HCT116 (cell line): ENCODE measurements at regions not wholly inside any gene's neighbourhood (a gene's known extent, or its start where the extent isn't known, plus 50 kb on each side); places are given as distances from the start of the nearest gene placed in this dataset.

Experiments
- ATAC-seq: fragments of 200-7000 bp; cut with Tn5 transposase; 2 replicates; pipeline ENCODE4 v1.9.1; 2020; ENCODE audit warnings: mild to moderate bottlenecking, moderate library complexity
- BruUV-seq: library from RNA; stranded (reverse); fragments of 400-500 nt; replicated peaks from 2 replicates; lab custom pipeline; 2021; lab: Mats Ljungman, UMichigan
- CTCF ChIA-PET: fragments of 300-600 bp; sonication (Branson Sonifier 250); formaldehyde crosslinking; loops from one replicate; lab custom pipeline; 2021; ENCODE audit warnings: antibody characterized with exemption; lab: Charles Lee
- POLR2A ChIA-PET: fragments of 300-600, 350-600 bp; sonication (Branson Sonifier 250); formaldehyde crosslinking; loops from one replicate; lab custom pipeline; 2021; ENCODE audit warnings: antibody characterized with exemption; lab: Charles Lee
- RAD21 ChIA-PET, 2 experiments: fragments of 300-600 bp; sonication (Branson Sonifier 250); formaldehyde crosslinking; loops; one replicate each; lab custom pipeline; 2023; ENCODE audit warnings: low total read pairs in 2 of 2; ENCODE audit not compliant: uncharacterized antibody in 2 of 2, unreplicated experiment in 2 of 2, low non-redundant PET in 1 of 2; lab: Charles Lee
- DNase-seq: peaks from one replicate; pipeline ENCODE4 v3.0.0-alpha.2; 2010; ENCODE audit warnings: low read depth, low spot score
- H2AFZ ChIP-seq: fragments of 200-600 bp; shearing (Covaris generic), sonication (generic); 2 replicates; pipeline ENCODE4 v1.6.1; 2017; ENCODE audit warnings: low read depth, mixed run types, mixed read lengths, antibody characterized with exemption, low read length; ENCODE audit not compliant: poor library complexity, severe bottlenecking
- H3K27ac ChIP-seq: 2 replicates; pipeline ENCODE4 v1.5.1; 2012; ENCODE audit warnings: low read depth, low read length
- H3K27me3 ChIP-seq: fragments of 200-600 bp; sonication (generic); 2 replicates; pipeline ENCODE4 v1.6.1; 2016; ENCODE audit warnings: mixed run types, low read length, mixed read lengths; ENCODE audit not compliant: insufficient read depth
- H3K36me3 ChIP-seq, 2 experiments: fragments of 200-500 bp in 1 of 2; fragments of 200-600 bp in 1 of 2; sonication (Bioruptor generic) in 1 of 2; sonication (generic) in 1 of 2; 2 replicates each; pipeline versions ENCODE4 v1.5.1 to v1.6.1; 2014 to 2016; ENCODE audit warnings: low read length in 2 of 2, inconsistent platforms in 1 of 2, mixed read lengths in 1 of 2, mixed run types in 1 of 2; ENCODE audit not compliant: insufficient read depth in 2 of 2, control insufficient read depth in 1 of 2
- H3K4me1 ChIP-seq, 2 experiments: fragments of 200-600 bp in 1 of 2; sonication (generic) in 1 of 2; 2 replicates each; pipeline versions ENCODE4 v1.5.1 to v1.6.1; 2012 to 2017; ENCODE audit warnings: low read length in 2 of 2, inconsistent platforms in 1 of 2, mild to moderate bottlenecking in 1 of 2, mixed read lengths in 1 of 2, mixed run types in 1 of 2, moderate library complexity in 1 of 2; ENCODE audit not compliant: insufficient read depth in 2 of 2, control insufficient read depth in 1 of 2
- H3K4me2 ChIP-seq: fragments of 200-600 bp; sonication (generic); 2 replicates; pipeline ENCODE4 v1.6.1; 2017; ENCODE audit warnings: mixed run types, low read length, mixed read lengths
- H3K4me3 ChIP-seq, 2 experiments: fragments of 200-600 bp in 1 of 2; sonication (generic) in 1 of 2; replicated peaks in 1 of 2; 2 replicates each; pipeline ENCODE4 v1.5.1; 2011 to 2016; ENCODE audit warnings: low read length in 2 of 2, control low read depth in 1 of 2, low read depth in 1 of 2, mild to moderate bottlenecking in 1 of 2, mixed read lengths in 1 of 2, mixed run types in 1 of 2
- H3K79me2 ChIP-seq: fragments of 200-600 bp; sonication (generic); 2 replicates; pipeline ENCODE4 v1.6.1; 2017; ENCODE audit warnings: mild to moderate bottlenecking, mixed run types, low read length, moderate library complexity, mixed read lengths; ENCODE audit not compliant: insufficient read depth
- H3K9ac ChIP-seq: fragments of 200-600 bp; sonication (generic); 2 replicates; pipeline ENCODE4 v1.6.1; 2016; ENCODE audit warnings: low read length, mixed read lengths
- H3K9me2 ChIP-seq: fragments of 200-600 bp; sonication (generic), shearing (Covaris generic); 2 replicates; pipeline ENCODE4 v1.6.1; 2017; ENCODE audit warnings: mixed run types, mild to moderate bottlenecking, moderate library complexity; ENCODE audit not compliant: insufficient read depth
- H3K9me3 ChIP-seq, 2 experiments: fragments of 200-500 bp in 1 of 2; fragments of 200-600 bp in 1 of 2; sonication (Bioruptor generic) in 1 of 2; sonication (generic) in 1 of 2; 2 replicates each; pipeline ENCODE4 v1.6.1; 2014 to 2017; ENCODE audit warnings: low read length in 2 of 2, mixed read lengths in 2 of 2, inconsistent platforms in 1 of 2, low read depth in 1 of 2, mild to moderate bottlenecking in 1 of 2, mixed run types in 1 of 2, moderate library complexity in 1 of 2; ENCODE audit not compliant: control insufficient read depth in 1 of 2, insufficient read depth in 1 of 2
- H4K20me1 ChIP-seq: fragments of 200-600 bp; sonication (generic), shearing (Covaris generic); 2 replicates; pipeline ENCODE4 v1.6.1; 2017; ENCODE audit warnings: mixed run types, mild to moderate bottlenecking, moderate library complexity; ENCODE audit not compliant: insufficient read depth
- EGR1 ChIP-seq: IDR thresholded peaks from 2 replicates; pipeline ENCODE4 v1.6.1; 2012; ENCODE audit warnings: low read depth
- ELF1 ChIP-seq: IDR thresholded peaks from 2 replicates; pipeline ENCODE4 v1.6.1; 2012; ENCODE audit warnings: low read depth, borderline replicate concordance
- MAX ChIP-seq: IDR thresholded peaks from 2 replicates; pipeline ENCODE4 v1.6.1; 2012
- SIN3A ChIP-seq: IDR thresholded peaks from 2 replicates; pipeline ENCODE4 v1.6.1; 2012; ENCODE audit warnings: low read depth
- SRF ChIP-seq: IDR thresholded peaks from 2 replicates; pipeline ENCODE4 v1.6.1; 2012; ENCODE audit warnings: low read depth
- TCF7L2 ChIP-seq: IDR thresholded peaks from 2 replicates; pipeline ENCODE4 v1.7.0; 2011; ENCODE audit warnings: borderline replicate concordance, inconsistent platforms; ENCODE audit not compliant: insufficient read depth, insufficient read length; ENCODE audit errors: extremely low read depth
- intact Hi-C: fragments of 100-400 bp; cut with micrococcal nuclease; formaldehyde crosslinking; loops from 2 replicates; pipeline ENCODE4 v1.10.0; 2022
- TF ChIP-seq, protein P1 (sequence below): IDR thresholded peaks from 2 replicates; pipeline ENCODE4 v1.6.1; 2011; ENCODE audit warnings: mild to moderate bottlenecking, low read length, moderate library complexity; ENCODE audit not compliant: insufficient replicate concordance; ENCODE audit errors: extremely low read depth
- TF ChIP-seq, protein P2 (sequence below): IDR thresholded peaks from 2 replicates; pipeline ENCODE4 v1.6.1; 2012; ENCODE audit warnings: low read depth

DNA sequence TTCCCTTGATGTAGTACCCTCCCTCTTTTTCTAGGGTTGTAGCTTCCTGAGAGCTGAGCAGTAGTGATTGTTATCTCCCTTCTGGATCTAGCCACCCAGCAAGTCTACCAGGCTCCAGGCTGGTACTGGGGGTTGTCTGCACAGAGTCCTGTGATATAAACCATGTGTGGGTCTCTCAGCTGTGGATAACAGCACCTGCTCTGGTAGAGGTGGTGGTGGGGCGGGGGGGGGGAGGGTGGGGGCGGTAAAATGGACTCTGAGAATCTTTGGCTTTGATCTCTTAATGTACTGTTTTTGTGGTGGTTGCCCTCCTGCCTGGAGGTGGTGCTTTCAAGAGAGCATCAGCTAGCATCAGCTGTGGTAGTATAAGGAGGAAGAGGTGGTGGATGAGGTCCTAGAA is 302.0 kb upstream of the CHRM2 start:
- Histone ChIP-seq H3K79me2 (no peaks in the 10 kb centered on the region), H3K27me3 (no peaks in the 10 kb centered on the region), H3K9me2 (no peaks in the 10 kb centered on the region), H3K9me3 (peaks cover 0 to 4% of the 10 kb centered on the region in 2 experiments; a peak in 1 of 4 replicates), H3K4me3 (no peak overlapping the region), H2AFZ (no peak overlapping the region), H3K9ac (no peak overlapping the region), H3K4me1 (no peaks in the 10 kb centered on the region), H4K20me1 (no peaks in the 10 kb centered on the region), H3K4me2 (no peak overlapping the region), H3K27ac (no peak overlapping the region), H3K36me3 (no peaks in the 10 kb centered on the region)
- intact Hi-C loops = no loop called here
- DNase-seq = no peak
- TF ChIP-seq EGR1 = no peak
- no peak for TF ChIP-seq SIN3A
- TF ChIP-seq TCF7L2 = no peak
- TF ChIP-seq, protein P1, sequence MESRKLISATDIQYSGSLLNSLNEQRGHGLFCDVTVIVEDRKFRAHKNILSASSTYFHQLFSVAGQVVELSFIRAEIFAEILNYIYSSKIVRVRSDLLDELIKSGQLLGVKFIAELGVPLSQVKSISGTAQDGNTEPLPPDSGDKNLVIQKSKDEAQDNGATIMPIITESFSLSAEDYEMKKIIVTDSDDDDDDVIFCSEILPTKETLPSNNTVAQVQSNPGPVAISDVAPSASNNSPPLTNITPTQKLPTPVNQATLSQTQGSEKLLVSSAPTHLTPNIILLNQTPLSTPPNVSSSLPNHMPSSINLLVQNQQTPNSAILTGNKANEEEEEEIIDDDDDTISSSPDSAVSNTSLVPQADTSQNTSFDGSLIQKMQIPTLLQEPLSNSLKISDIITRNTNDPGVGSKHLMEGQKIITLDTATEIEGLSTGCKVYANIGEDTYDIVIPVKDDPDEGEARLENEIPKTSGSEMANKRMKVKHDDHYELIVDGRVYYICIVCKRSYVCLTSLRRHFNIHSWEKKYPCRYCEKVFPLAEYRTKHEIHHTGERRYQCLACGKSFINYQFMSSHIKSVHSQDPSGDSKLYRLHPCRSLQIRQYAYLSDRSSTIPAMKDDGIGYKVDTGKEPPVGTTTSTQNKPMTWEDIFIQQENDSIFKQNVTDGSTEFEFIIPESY = no peak
- TF ChIP-seq SRF = no peak
- no TSS peak for BruUV-seq
- CTCF ChIA-PET = no interaction called here
- RAD21 ChIA-PET = no interaction called here
- POLR2A ChIA-PET = no interaction called here
- ATAC-seq = no peak

DNA sequence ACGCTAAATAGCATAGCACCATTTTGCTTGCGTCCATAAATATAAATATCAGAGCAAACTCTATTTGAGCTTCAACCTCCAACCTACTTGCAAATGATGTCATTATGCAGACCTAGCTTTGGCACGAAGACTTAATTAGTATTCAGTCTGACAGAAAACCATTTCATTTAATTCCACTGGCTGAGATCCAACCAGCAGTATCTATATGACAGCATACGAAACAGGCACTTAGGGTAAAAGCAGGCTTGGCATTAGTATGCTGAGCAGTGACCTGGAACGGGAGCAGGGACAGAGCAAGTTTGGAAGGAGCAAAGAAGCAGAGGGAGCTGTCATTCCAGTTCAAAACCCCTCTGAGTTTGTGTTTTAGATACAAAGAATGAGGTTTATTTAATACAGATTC is 312.5 kb upstream of the CHRM2 start:
- ChIA-PET RAD21 (no interaction called here), CTCF (no interaction called here)
- BruUV-seq = no TSS peak

More for the DNA sequence above, 312.5 kb upstream of the CHRM2 start:
- Histone ChIP-seq H3K36me3 (no peaks in the 10 kb centered on the region), H3K27ac (no peak overlapping the region), H4K20me1 (no peaks in the 10 kb centered on the region), H3K4me2 (no peak overlapping the region), H3K4me1 (no peaks in the 10 kb centered on the region), H3K79me2 (no peaks in the 10 kb centered on the region), H3K9ac (no peak overlapping the region), H3K9me2 (no peaks in the 10 kb centered on the region), H3K27me3 (no peaks in the 10 kb centered on the region), H3K4me3 (no peak overlapping the region)
- DNase-seq = no peak
- POLR2A ChIA-PET = no interaction called here
- intact Hi-C loops = no loop called here
- TF ChIP-seq, protein P2, sequence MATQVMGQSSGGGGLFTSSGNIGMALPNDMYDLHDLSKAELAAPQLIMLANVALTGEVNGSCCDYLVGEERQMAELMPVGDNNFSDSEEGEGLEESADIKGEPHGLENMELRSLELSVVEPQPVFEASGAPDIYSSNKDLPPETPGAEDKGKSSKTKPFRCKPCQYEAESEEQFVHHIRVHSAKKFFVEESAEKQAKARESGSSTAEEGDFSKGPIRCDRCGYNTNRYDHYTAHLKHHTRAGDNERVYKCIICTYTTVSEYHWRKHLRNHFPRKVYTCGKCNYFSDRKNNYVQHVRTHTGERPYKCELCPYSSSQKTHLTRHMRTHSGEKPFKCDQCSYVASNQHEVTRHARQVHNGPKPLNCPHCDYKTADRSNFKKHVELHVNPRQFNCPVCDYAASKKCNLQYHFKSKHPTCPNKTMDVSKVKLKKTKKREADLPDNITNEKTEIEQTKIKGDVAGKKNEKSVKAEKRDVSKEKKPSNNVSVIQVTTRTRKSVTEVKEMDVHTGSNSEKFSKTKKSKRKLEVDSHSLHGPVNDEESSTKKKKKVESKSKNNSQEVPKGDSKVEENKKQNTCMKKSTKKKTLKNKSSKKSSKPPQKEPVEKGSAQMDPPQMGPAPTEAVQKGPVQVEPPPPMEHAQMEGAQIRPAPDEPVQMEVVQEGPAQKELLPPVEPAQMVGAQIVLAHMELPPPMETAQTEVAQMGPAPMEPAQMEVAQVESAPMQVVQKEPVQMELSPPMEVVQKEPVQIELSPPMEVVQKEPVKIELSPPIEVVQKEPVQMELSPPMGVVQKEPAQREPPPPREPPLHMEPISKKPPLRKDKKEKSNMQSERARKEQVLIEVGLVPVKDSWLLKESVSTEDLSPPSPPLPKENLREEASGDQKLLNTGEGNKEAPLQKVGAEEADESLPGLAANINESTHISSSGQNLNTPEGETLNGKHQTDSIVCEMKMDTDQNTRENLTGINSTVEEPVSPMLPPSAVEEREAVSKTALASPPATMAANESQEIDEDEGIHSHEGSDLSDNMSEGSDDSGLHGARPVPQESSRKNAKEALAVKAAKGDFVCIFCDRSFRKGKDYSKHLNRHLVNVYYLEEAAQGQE = no peak
- TF ChIP-seq SRF (no peak), MAX (no peak), ELF1 (no peak)
- TF ChIP-seq, all 23 proteins: peak for 0
- ATAC-seq = no peak
- Histone ChIP-seq H3K9me3 (peaks cover 6% of the 10 kb centered on the region in 2 experiments; a peak in 2 of 4 replicates), H2AFZ (no peak overlapping the region)
